Caki2 (cell line): ENCODE measurements at regions not wholly inside any gene's neighbourhood (a gene's known extent, or its start where the extent isn't known, plus 50 kb on each side); places are given as distances from the start of the nearest gene placed in this dataset.
"Not testable (repeated sequence)": the region's sequence is repeated elsewhere in the genome, so short reads cannot be mapped to it uniquely, and the experiment has no call there.

Source experiments
- DNase-seq: peaks from one replicate; pipeline ENCODE4 v3.0.0-alpha.2; 2015; ENCODE audit warnings: low read depth
- in situ Hi-C: cut with HindIII; loops from 2 replicates; pipeline ENCODE4 v1.10.0; 2016; ENCODE audit warnings: low sequenced_read_pairs, low pct_unique_long_range_greater_than_20kb, mixed read lengths

DNA sequence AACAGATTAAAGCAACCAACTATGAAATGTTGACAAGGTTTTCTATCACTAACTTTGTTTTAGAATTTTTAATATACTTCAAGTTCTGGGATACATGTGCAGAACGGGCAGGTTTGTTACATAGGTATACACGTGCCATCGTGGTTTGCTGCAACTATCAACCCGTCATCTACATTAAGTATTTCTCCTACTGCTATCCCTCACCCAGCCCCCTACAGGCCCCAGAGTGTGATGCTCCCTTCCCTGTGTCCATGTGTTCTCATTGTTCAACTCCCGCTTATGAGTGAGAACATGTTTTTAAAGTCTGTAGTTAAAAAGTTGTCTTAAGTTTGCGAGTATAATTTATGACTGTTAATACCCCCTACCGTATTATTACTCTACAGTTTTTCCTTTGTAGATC, 844.3 kb upstream of the MANEA start:
- in situ Hi-C loops, result no loop called here

GRCh38 chr6:94727710-94728109, 849.6 kb upstream of the MANEA start:
- no peak for DNase-seq
- in situ Hi-C loops, result no loop called here

More for the DNA sequence above, 844.3 kb upstream of the MANEA start:
- no peak for DNase-seq

DNA sequence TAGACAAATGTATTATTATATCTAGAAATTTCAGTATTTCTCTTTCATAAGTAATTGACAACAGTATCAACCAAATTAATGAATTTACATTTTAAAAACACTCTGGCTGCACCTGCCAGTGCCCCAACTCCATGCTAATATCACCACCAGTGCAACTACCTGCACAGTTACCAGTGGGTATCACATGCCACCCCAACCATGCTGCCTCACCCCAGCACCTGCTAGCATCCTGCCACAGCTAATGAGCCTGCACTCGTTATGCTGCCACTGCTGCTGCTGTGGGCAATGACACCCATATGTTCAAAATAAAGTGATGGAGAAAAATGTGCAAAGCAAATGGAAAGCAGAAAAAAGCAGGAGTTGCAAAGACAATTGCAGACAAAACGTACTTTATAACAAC, 855.9 kb upstream of the MANEA start:
- no peak for DNase-seq
- in situ Hi-C loops, result no loop called here

DNA sequence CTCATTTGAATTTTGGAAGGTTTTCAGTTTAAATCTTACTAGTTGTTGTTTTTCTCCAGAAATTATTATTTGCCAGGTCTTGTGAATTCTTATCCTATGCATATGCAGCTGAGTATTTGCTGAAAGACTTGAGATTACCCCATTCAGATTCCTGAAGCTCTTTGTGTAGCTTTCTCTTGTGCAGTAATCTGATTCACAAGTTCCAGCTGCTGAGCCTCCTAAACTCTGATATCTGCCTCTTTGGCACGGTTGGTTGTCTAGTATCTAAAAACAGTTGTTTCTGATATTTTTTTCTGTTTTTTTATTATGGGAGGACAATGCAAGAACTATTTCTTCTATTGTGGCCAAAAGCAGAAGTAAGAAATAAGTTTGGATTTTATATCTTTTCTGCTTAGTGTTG, 863.9 kb upstream of the MANEA start:
- in situ Hi-C loops, result no loop called here
- no peak for DNase-seq

- in situ Hi-C loops, result no loop called here
- DNase-seq, result no peak
These were observed 878.6 kb upstream of the MANEA start for GRCh38 chr6:94698773-94699172.

DNA sequence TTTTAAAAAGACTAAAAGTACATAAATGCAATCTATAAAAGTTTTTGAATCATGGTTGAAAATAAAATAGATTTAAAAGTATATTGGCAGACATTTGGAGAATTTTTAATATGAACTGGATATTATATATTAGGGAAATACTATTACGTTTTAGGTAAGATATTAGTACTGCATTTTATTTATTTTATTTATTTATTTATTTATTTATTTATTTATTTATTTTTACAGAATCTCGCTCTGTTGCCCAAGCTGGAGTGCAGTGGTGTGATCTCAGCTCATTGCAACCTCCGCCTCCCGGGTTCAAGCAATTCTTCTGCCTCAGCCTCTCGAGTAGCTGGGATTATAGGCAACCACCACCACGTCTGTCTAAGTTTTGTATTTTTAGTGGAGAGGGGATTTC, 890.1 kb upstream of the MANEA start:
- DNase-seq, in situ Hi-C loops: not testable (repeated sequence)

GRCh38 chr6:94683409-94683808, 893.9 kb upstream of the MANEA start:
- in situ Hi-C loops, result no loop called here
- no peak for DNase-seq

DNA sequence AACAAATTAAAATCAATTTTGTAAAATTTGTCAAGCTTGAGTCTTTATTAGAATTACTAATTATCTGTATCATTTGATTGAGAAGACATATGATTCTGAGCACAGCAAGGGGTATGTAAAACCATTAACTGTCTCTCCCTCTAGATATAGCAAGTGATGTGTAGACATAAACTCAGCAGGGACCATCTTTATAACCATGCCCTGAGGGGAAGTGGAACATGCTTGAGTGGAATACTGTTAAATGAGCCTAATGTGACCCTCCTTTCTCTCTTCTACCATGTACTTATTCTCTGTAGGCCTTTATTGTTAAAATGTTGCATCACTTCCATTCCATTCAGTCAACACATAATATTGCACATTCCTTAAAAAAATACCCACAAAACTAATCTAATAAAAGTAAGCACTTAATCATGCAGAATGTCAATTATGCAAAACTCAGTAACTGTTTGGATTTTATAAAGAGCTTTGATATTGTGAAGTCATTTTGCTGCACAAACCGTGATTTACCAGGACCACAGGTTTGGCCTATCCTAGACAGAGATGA, 896.6 kb upstream of the MANEA start:
- in situ Hi-C loops, result no loop called here
- DNase-seq, result no peak

GRCh38 chr6:94673251-94673650, 904.1 kb upstream of the MANEA start:
- in situ Hi-C loops, result no loop called here
- DNase-seq, result no peak

DNA sequence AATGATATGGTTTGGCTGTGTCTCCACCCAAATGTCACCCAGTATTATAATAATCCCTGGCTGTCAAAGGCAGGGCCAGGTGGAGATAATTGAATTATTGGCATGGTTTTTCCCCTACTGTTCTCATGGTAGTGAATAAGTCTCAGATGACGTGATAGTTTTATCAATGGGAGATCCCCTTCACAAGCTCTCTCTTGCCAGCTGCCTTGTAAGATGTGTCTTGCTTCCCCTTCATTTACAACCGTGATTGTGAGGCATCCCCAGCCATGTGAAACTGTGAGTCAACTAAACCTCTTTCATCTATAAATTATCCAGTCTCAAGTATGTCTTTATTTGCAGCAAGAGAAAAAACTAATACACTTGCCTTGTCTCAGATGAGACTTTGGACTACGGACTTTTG, 907.3 kb upstream of the MANEA start:
- in situ Hi-C loops, result no loop called here
- DNase-seq, result no peak

GRCh38 chr6:94668876-94669275, 908.5 kb upstream of the MANEA start:
- no peak for DNase-seq
- in situ Hi-C loops, result no loop called here

DNA sequence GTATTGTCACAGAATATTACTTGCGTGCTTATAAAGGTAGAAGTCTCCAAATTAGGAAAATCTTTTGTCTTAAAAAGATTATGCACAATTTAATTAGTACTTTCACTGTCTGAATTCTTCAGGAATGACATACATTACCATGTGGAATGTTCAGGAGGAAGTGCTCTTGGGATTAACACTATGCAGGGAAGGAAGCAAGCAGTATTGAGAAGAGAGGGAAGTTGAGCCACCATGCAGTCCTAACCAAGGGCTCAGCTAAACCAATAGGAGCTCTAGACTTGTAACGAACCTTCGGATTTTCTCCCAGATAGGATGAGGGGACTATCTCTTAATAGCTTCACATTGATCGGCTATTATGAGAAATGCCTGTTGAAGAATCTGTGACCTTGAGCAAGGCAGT, 918.4 kb upstream of the MANEA start:
- in situ Hi-C loops, result no loop called here
- no peak for DNase-seq

DNA sequence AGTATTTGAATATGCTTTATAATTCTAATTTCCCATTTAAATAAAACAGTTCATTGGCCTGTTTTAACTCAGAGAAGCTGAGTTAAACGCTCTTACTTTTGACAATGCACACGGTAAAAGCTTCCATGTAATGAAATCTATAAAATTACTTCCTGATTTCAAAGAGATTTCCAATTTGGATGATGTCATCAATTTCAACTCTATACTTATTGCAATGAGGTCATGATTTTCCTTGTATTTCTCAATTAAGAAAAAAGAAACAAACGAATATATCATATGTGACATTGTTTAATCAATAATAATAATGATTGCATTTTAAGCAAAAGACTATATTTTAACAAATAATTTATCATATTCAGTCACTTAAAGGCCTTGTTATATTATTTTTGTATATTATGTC, 926.1 kb upstream of the MANEA start:
- in situ Hi-C loops, result no loop called here
- DNase-seq, result no peak

DNA sequence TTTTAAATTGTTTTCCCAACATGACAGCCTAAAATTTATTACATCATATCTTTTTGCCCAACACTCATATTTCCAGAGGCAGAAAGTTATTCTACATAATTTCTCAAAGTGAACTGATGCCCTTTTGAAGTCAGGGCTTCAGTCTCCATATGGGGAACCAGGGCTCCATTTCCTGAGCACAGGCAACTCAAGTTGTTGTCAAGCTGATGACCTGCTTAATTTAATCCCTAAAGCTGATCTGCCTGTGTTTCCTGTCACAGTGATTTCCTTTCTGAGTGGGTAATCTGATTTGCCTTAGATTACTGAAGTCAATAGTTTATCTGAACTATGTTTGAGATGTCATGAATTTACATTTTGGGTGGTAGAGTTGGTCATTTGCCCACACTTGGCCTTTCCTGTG, 932.1 kb upstream of the MANEA start:
- no peak for DNase-seq
- in situ Hi-C loops, result no loop called here

DNA sequence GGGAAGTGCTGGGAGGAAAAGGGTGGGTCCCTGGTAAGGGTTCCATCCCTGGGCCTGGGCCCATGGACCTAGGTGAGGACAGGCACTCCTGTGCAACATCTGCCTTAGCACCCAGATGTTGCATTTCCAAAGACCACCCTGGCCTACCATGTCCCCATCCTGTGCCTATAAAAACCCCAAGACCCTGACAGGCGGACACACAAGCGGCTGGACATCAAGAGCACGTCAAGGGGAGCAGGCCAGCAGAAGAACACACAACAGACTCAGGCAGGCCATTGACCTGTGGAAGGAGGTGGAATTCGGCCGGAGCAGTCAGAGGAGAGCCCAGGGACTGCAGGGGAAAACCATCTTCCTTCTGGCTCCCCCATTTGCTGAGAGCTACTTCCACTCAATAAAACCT, 937.8 kb upstream of the MANEA start:
- DNase-seq, result no peak
- in situ Hi-C loops, result no loop called here

DNA sequence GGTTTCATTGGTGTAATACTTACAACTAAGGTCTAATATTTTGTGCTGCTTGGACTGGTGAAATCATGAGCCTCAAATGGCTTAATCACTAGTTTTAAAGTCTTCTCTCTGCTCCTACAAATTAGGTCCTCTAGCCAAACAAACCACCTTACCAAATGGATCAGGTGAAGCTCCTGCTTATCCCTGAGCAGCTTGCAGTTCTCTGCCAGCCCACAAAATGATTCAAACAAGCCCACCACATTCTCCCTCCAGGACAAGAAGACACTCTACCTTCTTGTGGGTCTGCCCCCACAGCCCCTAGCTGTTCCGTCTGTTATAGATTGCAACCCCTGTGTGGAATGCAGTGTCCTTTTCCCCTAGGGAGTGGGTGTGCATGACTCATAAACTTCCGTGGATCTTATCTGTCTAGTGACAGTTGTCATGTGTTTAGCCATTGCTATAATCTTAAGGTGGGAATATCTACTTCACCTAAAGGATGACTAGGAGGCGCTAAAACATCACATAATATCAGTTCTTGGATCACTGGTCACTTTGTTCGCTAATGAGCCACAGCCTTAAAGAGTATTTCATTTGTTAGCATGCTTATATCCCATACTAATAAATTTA, 940.5 kb upstream of the MANEA start:
- DNase-seq, result peak; percentile 9
- in situ Hi-C loops, result no loop called here

DNA sequence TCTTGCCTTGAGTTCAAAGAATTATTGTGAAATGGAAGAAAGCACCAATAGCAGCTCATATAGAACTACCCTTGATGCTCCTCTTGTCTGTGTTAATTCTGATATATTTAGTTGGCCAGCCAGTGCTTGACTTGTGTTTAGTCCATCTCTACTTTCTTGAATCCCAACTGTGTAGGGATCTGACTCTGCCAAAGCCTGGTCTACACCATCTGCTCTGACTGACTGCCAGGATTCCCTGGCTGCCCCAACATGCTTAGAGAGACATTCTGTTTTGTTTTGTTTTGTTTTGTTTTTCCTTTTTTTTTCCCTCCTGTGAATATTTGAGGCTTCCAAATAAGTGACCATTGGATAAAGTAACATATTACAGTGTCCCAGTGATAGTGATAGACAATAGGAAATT, 953.7 kb upstream of the MANEA start:
- no peak for DNase-seq
- in situ Hi-C loops, result no loop called here

DNA sequence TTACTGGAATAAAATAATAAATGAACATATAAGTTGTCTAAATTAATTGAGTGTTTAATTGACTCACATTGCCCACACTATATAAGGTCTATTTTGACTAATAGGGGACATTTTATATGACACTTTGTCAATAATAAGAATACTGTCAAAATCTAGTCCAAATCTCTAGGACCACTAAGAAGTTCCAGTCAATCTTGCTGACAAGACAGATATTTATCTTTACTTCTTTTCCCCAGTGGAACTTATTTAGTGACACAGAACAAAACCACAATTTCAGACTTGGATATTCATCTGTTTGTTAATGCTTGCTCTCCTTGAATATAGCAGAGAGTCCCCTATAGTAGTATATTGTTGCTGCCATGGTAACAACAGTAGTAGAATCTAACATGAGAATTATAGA, 954.6 kb upstream of the MANEA start:
- in situ Hi-C loops, result no loop called here

GRCh38 chr6:94600636-94601035, 976.7 kb upstream of the MANEA start:
- DNase-seq, result no peak
- in situ Hi-C loops, result no loop called here

More for the DNA sequence above, 954.6 kb upstream of the MANEA start:
- no peak for DNase-seq

- in situ Hi-C loops, result no loop called here
- DNase-seq, result no peak
These were observed 979.8 kb upstream of the MANEA start for GRCh38 chr6:94597487-94597886.

DNA sequence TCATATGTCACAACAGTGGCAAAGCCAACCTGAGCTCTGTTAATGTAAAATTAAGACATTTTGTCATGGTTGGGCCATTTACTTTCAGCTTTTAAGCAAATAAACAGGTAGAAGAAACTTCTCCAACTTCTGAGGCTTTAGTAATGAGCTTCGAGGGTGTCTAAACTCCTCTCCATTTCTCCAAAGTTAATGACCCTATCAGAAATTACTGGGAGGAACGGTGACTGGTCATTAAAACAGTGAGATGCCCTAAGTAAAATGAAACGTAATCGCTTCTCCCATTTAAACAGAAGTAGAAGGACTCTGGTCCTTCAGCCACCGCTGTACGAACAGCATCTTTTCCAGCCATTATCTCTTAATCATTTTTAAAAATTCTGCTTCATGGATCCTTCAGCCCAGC, 986.9 kb upstream of the MANEA start:
- in situ Hi-C loops, result no loop called here
- DNase-seq, result no peak
